ENCODE measurements at regions not wholly inside any gene's neighbourhood (a gene's known extent, or its start where the extent isn't known, plus 50 kb on each side); places are given as distances from the start of the nearest gene placed in this dataset.

GRCh38 chr5:91848453-91848852 is 465.3 kb upstream of the ARRDC3 start:
- no peak overlapping the region for H4K8ac ChIP-seq (ENCODE audit: low read depth, low read length)
- H2AK5ac ChIP-seq (ENCODE audit: low read depth, low read length): no peak overlapping the region
- no peak overlapping the region for H2BK5ac ChIP-seq (ENCODE audit: low read length)
- H4K91ac ChIP-seq (ENCODE audit: low read depth, low read length, poor library complexity): no peak overlapping the region
- no peaks in the 10 kb centered on the region for H3K27me3 ChIP-seq (ENCODE audit: control insufficient read depth in 3 of 3, insufficient read depth in 3 of 3, low read depth in 1 of 3, low read length in 3 of 3)
- no peak overlapping the region for H2BK120ac ChIP-seq (ENCODE audit: low read depth, low read length)
- no peak overlapping the region for H2BK15ac ChIP-seq (ENCODE audit: low read length)
- H2BK12ac ChIP-seq (ENCODE audit: low read length): no peak overlapping the region
- DNase-seq (ENCODE audit: low spot score): no peak
- H3K4me2 ChIP-seq (ENCODE audit: insufficient read depth, low read length, poor library complexity, severe bottlenecking): no peak overlapping the region
- H3K4ac ChIP-seq (ENCODE audit: low read length): no peak overlapping the region
- WGBS, 2 donors (ENCODE audit: extremely low coverage in 2 of 2, insufficient read length in 2 of 2, insufficient replicate concordance in 1 of 2): no CpG with 5 or more reads among the region's 3 CpGs
- H3K9ac ChIP-seq (ENCODE audit: low read depth, low read length, poor library complexity): no peak overlapping the region
- H2AFZ ChIP-seq (ENCODE audit: low read length): no peak overlapping the region
- no peak overlapping the region for H3K23ac ChIP-seq (ENCODE audit: low read depth, low read length, poor library complexity)
- no peaks in the 10 kb centered on the region for H3K79me1 ChIP-seq (ENCODE audit: low read depth, low read length)
- H3K36me3 ChIP-seq (replicated peaks in 1 of 2; ENCODE audit: control insufficient read depth in 2 of 2, insufficient read depth in 2 of 2, low read length in 2 of 2): no peaks in the 10 kb centered on the region
- no peak overlapping the region for H3K14ac ChIP-seq (ENCODE audit: low read length)
- peaks cover 0 to 4% of the 10 kb centered on the region in 2 donors for H3K9me3 ChIP-seq (replicated peaks in 1 of 2; ENCODE audit: control insufficient read depth in 2 of 2, insufficient read depth in 1 of 2, low read depth in 1 of 2, low read length in 2 of 2)
- no peak overlapping the region for H3K18ac ChIP-seq (ENCODE audit: low read length)
- no peak overlapping the region for H3K27ac ChIP-seq (replicated peaks; ENCODE audit: low read length)
- H3K4me3 ChIP-seq (ENCODE audit: low read length in 2 of 2): no peak overlapping the region
- H3K4me1 ChIP-seq (ENCODE audit: control insufficient read depth in 2 of 2, insufficient read depth in 1 of 2, low read depth in 1 of 2, low read length in 2 of 2): peaks cover 2 to 6% of the 10 kb centered on the region in 2 donors

GRCh38 chr5:91841423-91841822 is 458.3 kb upstream of the ARRDC3 start:
- Histone ChIP-seq H3K4me1 (ENCODE audit: control insufficient read depth in 2 of 2, insufficient read depth in 1 of 2, low read depth in 1 of 2, low read length in 2 of 2) (no peaks in the 10 kb centered on the region), H2AK5ac (ENCODE audit: low read depth, low read length) (no peak overlapping the region), H2AFZ (ENCODE audit: low read length) (no peak overlapping the region), H2BK5ac (ENCODE audit: low read length) (no peak overlapping the region), H2BK12ac (ENCODE audit: low read length) (no peak overlapping the region), H3K9me3 (replicated peaks in 1 of 2; ENCODE audit: control insufficient read depth in 2 of 2, insufficient read depth in 1 of 2, low read depth in 1 of 2, low read length in 2 of 2) (peaks cover 0 to 4% of the 10 kb centered on the region in 2 donors), H3K79me1 (ENCODE audit: low read depth, low read length) (no peaks in the 10 kb centered on the region), H3K4me3 (ENCODE audit: low read length in 2 of 2) (no peak overlapping the region), H3K27ac (replicated peaks; ENCODE audit: low read length) (no peak overlapping the region), H3K4ac (ENCODE audit: low read length) (no peak overlapping the region), H3K4me2 (ENCODE audit: insufficient read depth, low read length, poor library complexity, severe bottlenecking) (no peak overlapping the region), H2BK15ac (ENCODE audit: low read length) (no peak overlapping the region), H4K91ac (ENCODE audit: low read depth, low read length, poor library complexity) (no peak overlapping the region), H3K9ac (ENCODE audit: low read depth, low read length, poor library complexity) (no peak overlapping the region), H3K23ac (ENCODE audit: low read depth, low read length, poor library complexity) (no peak overlapping the region), H3K18ac (ENCODE audit: low read length) (no peak overlapping the region), H2BK120ac (ENCODE audit: low read depth, low read length) (no peak overlapping the region), H3K36me3 (replicated peaks in 1 of 2; ENCODE audit: control insufficient read depth in 2 of 2, insufficient read depth in 2 of 2, low read length in 2 of 2) (no peaks in the 10 kb centered on the region), H3K14ac (ENCODE audit: low read length) (no peak overlapping the region), H4K8ac (ENCODE audit: low read depth, low read length) (no peak overlapping the region), H3K27me3 (ENCODE audit: control insufficient read depth in 3 of 3, insufficient read depth in 3 of 3, low read depth in 1 of 3, low read length in 3 of 3) (no peaks in the 10 kb centered on the region)
- DNase-seq (ENCODE audit: low spot score): no peak

GRCh38 chr5:91840412-91840811 is 457.3 kb upstream of the ARRDC3 start:
- no peak overlapping the region for H3K18ac ChIP-seq (ENCODE audit: low read length)
- no peak overlapping the region for H2BK15ac ChIP-seq (ENCODE audit: low read length)
- H3K36me3 ChIP-seq (replicated peaks in 1 of 2; ENCODE audit: control insufficient read depth in 2 of 2, insufficient read depth in 2 of 2, low read length in 2 of 2): no peaks in the 10 kb centered on the region
- H3K4ac ChIP-seq (ENCODE audit: low read length): no peak overlapping the region
- no peak overlapping the region for H2AFZ ChIP-seq (ENCODE audit: low read length)
- H3K27ac ChIP-seq (replicated peaks; ENCODE audit: low read length): no peak overlapping the region
- no peak overlapping the region for H4K8ac ChIP-seq (ENCODE audit: low read depth, low read length)
- H3K79me1 ChIP-seq (ENCODE audit: low read depth, low read length): no peaks in the 10 kb centered on the region
- H3K4me2 ChIP-seq (ENCODE audit: insufficient read depth, low read length, poor library complexity, severe bottlenecking): no peak overlapping the region
- H3K4me3 ChIP-seq (ENCODE audit: low read length in 2 of 2): no peak overlapping the region
- DNase-seq (ENCODE audit: low spot score): peak; percentile 36
- no peak overlapping the region for H3K23ac ChIP-seq (ENCODE audit: low read depth, low read length, poor library complexity)
- H3K4me1 ChIP-seq (ENCODE audit: control insufficient read depth in 2 of 2, insufficient read depth in 1 of 2, low read depth in 1 of 2, low read length in 2 of 2): no peaks in the 10 kb centered on the region
- no peak overlapping the region for H2BK5ac ChIP-seq (ENCODE audit: low read length)
- no peak overlapping the region for H2AK5ac ChIP-seq (ENCODE audit: low read depth, low read length)
- H3K27me3 ChIP-seq (ENCODE audit: control insufficient read depth in 3 of 3, insufficient read depth in 3 of 3, low read depth in 1 of 3, low read length in 3 of 3): no peaks in the 10 kb centered on the region
- peaks cover 0 to 4% of the 10 kb centered on the region in 2 donors for H3K9me3 ChIP-seq (replicated peaks in 1 of 2; ENCODE audit: control insufficient read depth in 2 of 2, insufficient read depth in 1 of 2, low read depth in 1 of 2, low read length in 2 of 2)
- WGBS, 2 donors (ENCODE audit: extremely low coverage in 2 of 2, insufficient read length in 2 of 2, insufficient replicate concordance in 1 of 2): no CpG with 5 or more reads among the region's 4 CpGs
- no peak overlapping the region for H2BK120ac ChIP-seq (ENCODE audit: low read depth, low read length)
- no peak overlapping the region for H3K14ac ChIP-seq (ENCODE audit: low read length)
- no peak overlapping the region for H3K9ac ChIP-seq (ENCODE audit: low read depth, low read length, poor library complexity)
- no peak overlapping the region for H4K91ac ChIP-seq (ENCODE audit: low read depth, low read length, poor library complexity)
- H2BK12ac ChIP-seq (ENCODE audit: low read length): no peak overlapping the region

GRCh38 chr5:91839721-91840120 is 456.6 kb upstream of the ARRDC3 start:
- Histone ChIP-seq H3K4me1 (ENCODE audit: control insufficient read depth in 2 of 2, insufficient read depth in 1 of 2, low read depth in 1 of 2, low read length in 2 of 2) (no peaks in the 10 kb centered on the region), H3K27ac (replicated peaks; ENCODE audit: low read length) (no peak overlapping the region), H2AFZ (ENCODE audit: low read length) (no peak overlapping the region), H3K14ac (ENCODE audit: low read length) (no peak overlapping the region), H2AK5ac (ENCODE audit: low read depth, low read length) (no peak overlapping the region), H2BK15ac (ENCODE audit: low read length) (no peak overlapping the region), H3K36me3 (replicated peaks in 1 of 2; ENCODE audit: control insufficient read depth in 2 of 2, insufficient read depth in 2 of 2, low read length in 2 of 2) (no peaks in the 10 kb centered on the region), H3K9ac (ENCODE audit: low read depth, low read length, poor library complexity) (no peak overlapping the region), H2BK5ac (ENCODE audit: low read length) (no peak overlapping the region), H2BK12ac (ENCODE audit: low read length) (no peak overlapping the region), H3K27me3 (ENCODE audit: control insufficient read depth in 3 of 3, insufficient read depth in 3 of 3, low read depth in 1 of 3, low read length in 3 of 3) (no peaks in the 10 kb centered on the region), H3K4ac (ENCODE audit: low read length) (no peak overlapping the region), H2BK120ac (ENCODE audit: low read depth, low read length) (no peak overlapping the region), H3K4me2 (ENCODE audit: insufficient read depth, low read length, poor library complexity, severe bottlenecking) (no peak overlapping the region), H3K23ac (ENCODE audit: low read depth, low read length, poor library complexity) (no peak overlapping the region), H3K18ac (ENCODE audit: low read length) (no peak overlapping the region), H3K9me3 (replicated peaks in 1 of 2; ENCODE audit: control insufficient read depth in 2 of 2, insufficient read depth in 1 of 2, low read depth in 1 of 2, low read length in 2 of 2) (peaks cover 0 to 4% of the 10 kb centered on the region in 2 donors), H3K79me1 (ENCODE audit: low read depth, low read length) (no peaks in the 10 kb centered on the region), H4K91ac (ENCODE audit: low read depth, low read length, poor library complexity) (no peak overlapping the region), H3K4me3 (ENCODE audit: low read length in 2 of 2) (no peak overlapping the region), H4K8ac (ENCODE audit: low read depth, low read length) (no peak overlapping the region)
- DNase-seq (ENCODE audit: low spot score): no peak
- WGBS, 2 donors (ENCODE audit: extremely low coverage in 2 of 2, insufficient read length in 2 of 2, insufficient replicate concordance in 1 of 2): no CpG with 5 or more reads among the region's 4 CpGs

Measured in neuronal stem cell (in vitro differentiated cells).